AG09309 (cell line): ENCODE measurements at regions not wholly inside any gene's neighbourhood (a gene's known extent, or its start where the extent isn't known, plus 50 kb on each side); places are given as distances from the start of the nearest gene placed in this dataset.

Source experiments
- DNase-seq: peaks from one replicate; pipeline ENCODE4 v3.0.0-alpha.2; 2010; ENCODE audit warnings: low read depth
- H3K4me3 ChIP-seq: 2 replicates; pipeline ENCODE4 v1.5.1; 2011; ENCODE audit warnings: mild to moderate bottlenecking, low read depth, low read length, moderate library complexity; ENCODE audit not compliant: control insufficient read depth
- TF ChIP-seq, protein P1 (sequence below): IDR thresholded peaks from 2 replicates; pipeline ENCODE4 v1.5.1; 2011; ENCODE audit warnings: mild to moderate bottlenecking, low read depth, low read length, inconsistent platforms; ENCODE audit not compliant: insufficient read depth, control insufficient read depth; ENCODE audit errors: missing control alignments

DNA sequence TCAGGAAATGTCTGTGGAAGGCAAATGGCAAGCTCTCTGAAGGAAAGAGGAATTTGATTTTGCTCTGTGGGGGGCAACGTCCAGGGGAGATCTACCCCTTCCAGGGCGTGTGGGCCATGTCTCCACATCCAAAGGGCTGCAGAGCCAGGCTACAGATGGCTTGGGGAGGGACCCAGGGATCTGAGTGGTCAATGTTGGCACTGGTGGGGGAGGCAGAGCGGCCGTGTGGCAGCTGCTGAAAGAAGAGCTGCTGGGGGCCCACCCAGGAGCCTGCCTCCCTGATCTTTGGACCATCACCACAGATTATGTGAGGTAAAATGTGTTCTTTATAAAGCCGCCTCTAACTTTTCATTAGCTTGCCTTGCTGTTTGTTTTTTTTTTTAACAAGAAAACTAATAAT, 144.1 kb downstream of the HERPUD2 start:
- no peak overlapping the region for H3K4me3 ChIP-seq
- DNase-seq: no peak
- TF ChIP-seq, protein P1, sequence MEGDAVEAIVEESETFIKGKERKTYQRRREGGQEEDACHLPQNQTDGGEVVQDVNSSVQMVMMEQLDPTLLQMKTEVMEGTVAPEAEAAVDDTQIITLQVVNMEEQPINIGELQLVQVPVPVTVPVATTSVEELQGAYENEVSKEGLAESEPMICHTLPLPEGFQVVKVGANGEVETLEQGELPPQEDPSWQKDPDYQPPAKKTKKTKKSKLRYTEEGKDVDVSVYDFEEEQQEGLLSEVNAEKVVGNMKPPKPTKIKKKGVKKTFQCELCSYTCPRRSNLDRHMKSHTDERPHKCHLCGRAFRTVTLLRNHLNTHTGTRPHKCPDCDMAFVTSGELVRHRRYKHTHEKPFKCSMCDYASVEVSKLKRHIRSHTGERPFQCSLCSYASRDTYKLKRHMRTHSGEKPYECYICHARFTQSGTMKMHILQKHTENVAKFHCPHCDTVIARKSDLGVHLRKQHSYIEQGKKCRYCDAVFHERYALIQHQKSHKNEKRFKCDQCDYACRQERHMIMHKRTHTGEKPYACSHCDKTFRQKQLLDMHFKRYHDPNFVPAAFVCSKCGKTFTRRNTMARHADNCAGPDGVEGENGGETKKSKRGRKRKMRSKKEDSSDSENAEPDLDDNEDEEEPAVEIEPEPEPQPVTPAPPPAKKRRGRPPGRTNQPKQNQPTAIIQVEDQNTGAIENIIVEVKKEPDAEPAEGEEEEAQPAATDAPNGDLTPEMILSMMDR: no peak

DNA sequence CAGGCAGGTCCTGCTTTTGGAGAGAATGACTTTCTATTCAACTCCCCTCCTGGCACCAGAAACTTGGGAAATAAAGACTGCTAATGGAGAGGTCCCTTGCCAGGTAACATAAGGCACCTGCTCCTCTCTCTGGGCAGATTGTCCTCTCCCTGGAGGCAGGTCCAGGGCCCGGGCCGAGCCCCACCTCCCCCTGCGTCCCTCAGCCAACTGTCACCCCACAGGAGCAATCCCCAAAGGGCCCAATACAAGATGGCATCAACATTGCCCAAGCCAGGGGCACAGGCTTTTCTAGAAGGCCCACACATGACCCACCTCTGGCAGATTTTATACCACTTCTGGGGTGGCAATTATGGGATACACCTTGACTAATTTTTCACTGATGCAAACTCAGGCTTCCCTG, 145.2 kb downstream of the HERPUD2 start:
- no peak for DNase-seq
- TF ChIP-seq, protein P1: no peak
- no peak overlapping the region for H3K4me3 ChIP-seq

DNA sequence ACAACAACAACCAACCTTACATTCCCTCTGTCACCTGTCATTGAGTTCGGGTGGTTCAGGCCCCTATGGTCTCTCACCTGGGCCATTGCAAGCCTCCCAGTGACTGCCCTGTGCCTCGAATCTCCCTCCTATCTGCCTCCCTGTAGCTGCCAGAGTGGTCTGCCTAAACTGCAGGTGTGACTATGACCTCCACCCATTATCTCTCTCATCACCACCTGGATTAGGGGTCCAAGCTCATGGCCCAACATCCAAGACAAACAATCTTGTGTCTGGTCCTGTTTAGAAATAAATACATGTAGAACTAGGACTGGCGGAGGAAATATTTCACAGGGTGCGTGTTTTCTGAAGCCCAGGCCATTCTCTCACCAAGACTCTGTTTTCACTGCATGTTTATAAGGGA, 146.6 kb downstream of the HERPUD2 start:
- H3K4me3 ChIP-seq: no peak overlapping the region
- no peak for DNase-seq
- TF ChIP-seq, protein P1: no peak

DNA sequence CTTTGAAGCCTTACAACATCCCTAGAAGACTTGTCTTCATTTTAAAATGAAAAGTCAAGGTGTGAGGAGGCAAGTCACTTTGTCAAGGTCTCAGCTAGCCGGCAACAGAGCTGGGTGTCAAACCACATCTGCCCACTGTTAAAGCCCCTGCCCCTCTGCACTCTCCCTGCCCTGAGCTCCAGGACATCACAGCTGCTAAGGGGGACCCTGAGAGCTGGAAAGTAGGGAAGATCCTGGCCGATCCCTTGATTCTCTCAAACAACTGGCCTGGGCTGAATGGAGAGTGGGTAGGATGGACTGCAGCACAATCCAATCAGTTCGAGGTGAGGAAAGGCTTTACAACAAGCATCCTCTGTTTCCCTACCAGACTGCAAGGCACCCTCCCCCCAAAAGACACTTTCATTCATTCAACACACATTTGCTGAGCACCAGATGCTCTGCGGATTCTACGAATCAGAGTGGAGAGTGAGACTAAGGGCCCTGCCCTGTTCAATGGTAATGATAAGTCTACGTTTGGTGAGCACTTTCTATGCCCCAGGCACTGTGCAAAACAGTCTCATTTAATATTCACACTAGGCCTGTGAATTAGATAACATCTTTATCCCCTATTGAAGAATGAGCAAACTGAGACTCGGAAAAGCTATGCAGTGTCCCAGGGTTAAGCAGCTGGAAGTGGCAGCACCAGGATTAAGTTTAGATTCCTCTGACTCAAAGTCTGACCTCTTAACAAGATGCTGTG, 148.1 kb downstream of the HERPUD2 start:
- no peak overlapping the region for H3K4me3 ChIP-seq
- no peak for DNase-seq
- TF ChIP-seq, protein P1: no peak

DNA sequence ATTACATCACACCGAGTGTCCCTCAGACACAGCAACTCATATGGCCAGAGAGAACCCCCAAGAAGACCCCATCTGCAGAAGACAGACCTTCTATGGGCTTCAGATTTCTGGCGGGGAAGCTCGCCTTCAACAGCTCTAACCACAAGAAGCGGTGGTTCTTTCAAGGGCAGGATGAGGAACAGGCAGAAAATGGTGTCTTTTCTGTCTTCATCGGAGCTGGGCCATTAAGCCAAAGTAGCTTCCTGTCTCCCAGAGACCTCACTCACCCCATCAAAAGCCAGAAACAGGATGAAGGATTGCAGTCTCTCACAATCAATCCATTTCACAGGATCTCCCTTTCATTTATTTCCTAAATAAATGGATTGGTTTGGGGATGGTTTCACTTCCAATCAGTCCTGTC, 149.1 kb downstream of the HERPUD2 start:
- DNase-seq: no peak
- TF ChIP-seq, protein P1: no peak
- no peak overlapping the region for H3K4me3 ChIP-seq

DNA sequence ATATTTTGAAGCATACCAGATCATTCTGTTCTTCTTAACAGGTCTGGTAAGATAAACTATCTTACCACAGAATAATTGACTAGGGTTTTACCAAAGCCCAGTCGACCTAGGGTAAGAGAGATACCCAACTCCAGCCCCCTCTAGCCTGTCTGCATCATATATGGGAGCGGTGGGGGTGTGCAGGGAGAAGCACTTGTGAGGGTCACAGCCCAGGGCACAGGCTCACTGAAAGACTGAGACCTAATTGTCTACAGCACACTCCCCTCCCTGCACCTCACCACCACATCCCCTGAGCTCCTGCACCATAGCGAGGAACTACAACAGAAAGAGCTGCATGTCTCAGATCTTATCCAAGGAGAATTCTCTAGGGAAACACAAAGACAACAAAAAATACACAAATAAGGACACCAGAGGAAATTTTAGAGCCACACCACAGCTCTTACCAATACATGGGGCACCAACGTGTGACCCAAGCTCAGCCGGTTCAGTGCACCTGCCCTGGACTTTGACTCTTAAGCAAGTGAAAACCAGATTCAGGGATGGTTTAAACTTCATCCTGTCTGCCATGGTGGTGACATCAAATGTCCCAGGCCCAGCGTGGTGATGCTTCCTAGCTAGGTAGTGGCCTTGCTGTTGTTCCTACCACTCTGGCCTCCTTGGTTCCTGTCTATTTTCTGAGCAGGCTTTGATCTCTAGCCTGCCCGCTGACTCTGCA, 150.8 kb downstream of the HERPUD2 start:
- H3K4me3 ChIP-seq: no peak overlapping the region
- DNase-seq: no peak
- TF ChIP-seq, protein P1: no peak
